Activated naive CD4-positive, alpha-beta T cell treated with Interleukin-2 at 50 U/mL for 16 hours (primary cell): ENCODE measurements at regions not wholly inside any gene's neighbourhood (a gene's known extent, or its start where the extent isn't known, plus 50 kb on each side); places are given as distances from the start of the nearest gene placed in this dataset.

Experiments
- DNase-seq: peaks from one replicate; pipeline ENCODE4 v3.0.0-alpha.2; 2020

DNA sequence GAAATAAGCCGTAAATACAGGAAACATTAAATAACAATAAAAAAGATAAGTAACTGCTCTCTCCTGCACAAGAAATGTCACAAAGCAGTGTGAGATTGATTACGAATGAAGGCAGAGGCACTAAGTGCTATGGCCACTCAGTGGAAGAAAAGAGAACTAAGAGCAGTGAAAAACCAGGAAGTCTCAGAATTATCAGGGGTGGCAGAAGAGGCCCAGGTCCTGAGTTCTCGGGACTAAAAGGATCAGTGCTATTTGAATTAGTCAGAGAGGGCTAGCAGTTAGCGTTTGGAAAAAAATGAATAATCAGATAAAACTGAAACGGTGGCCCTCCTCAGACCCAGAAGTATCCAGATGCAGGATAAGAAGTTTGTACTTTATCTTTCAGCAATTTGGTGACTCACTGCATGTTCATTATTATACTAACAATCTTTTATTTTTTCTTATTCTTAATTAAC is 367.1 kb downstream of the ZEB2 start:
- DNase-seq: no peak

GRCh38 chr2:144151851-144152250 is 368.1 kb downstream of the ZEB2 start:
- no peak for DNase-seq

GRCh38 chr2:144151405-144151804 is 368.5 kb downstream of the ZEB2 start:
- no peak for DNase-seq

DNA sequence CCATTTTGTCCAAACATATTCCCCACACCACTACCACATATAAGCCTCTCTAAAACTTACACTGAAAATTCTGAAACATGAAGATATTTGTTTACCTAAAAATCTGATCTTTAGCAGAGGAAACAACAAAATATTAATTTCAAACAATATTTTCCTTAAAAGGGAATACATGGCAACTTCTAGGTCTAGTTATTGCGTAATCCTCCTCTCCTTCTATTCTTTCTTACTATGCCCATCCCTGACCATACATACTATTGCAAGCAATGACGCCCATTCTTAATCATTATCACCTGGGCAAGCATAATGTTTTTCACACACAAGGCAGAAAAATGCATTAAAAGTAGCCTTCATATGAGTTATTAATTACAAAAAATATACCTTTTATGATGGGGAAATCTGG is 372.6 kb downstream of the ZEB2 start:
- DNase-seq: no peak

DNA sequence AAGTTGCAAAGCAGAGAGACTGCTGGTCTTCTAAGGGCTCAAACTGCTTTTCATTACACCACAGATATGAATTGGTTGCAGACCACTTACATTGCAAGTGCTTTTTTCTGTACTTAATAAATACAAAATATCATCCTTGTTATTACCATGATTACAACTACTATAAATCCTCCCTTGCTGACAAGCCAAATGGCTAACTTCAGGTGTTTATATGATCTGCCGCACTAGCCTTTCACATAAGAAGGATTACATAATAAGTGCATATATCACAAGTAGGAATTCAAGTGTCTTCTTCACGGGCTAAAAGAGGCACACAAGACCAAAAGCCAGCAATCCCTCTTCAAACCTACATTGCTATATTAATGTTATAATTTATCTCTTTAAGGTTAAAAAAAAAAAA is 373.0 kb downstream of the ZEB2 start:
- DNase-seq: no peak

DNA sequence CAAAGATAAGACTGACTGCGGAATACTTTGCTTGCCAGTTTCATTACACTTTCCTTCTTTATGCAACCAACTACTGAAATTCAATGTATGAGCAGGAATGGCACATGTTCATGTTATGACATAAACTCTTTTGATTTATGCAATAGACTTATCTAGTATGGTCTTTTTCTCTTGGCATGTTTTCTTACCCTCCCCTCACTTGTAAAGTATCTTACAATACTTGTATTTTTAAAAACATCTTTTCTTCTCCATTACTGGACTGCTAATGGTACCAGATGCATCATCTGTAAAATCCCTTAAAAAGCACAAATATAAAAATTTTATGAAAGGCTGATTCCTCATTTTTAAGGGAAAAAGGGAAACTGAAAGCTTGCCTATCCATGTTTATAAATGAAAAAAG is 373.8 kb downstream of the ZEB2 start:
- no peak for DNase-seq

DNA sequence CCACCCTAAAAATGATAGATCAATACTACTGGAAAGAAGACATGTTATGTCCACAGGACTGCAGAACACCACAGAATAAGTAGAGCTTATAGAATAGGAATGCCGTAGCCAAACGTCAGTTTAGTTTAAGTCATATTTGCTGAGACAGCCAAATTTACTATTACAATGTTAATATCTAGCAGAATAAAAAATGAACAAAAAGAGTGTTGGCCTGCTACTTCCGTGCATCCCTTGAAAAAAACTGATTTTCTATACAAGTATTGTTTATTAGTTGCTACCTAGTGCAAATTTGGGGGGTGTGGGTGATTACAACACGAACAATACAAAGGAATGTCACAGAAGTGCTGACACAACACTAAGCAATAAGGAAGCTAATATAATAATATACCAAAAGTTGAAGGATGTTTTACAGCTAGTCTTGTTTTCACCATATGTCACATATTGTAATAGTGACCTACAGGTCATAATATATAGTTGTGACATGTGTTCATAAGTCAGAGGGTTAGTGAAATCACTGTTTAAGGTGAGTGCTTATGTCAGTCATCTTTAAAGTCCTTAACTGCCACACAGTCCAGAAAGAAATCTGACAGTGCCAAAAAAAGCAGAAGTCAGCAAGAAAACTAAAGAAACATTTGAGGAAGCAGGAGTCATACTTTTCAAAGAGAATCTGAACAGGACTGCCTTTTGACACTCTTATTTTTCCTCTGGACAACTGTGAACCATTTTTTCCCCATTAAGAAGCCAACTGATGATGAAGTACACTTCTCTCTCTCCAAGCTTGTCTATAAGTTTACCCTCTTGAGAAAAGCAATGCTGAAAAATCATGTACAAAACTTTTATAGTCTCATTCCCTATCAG is 376.4 kb downstream of the ZEB2 start:
- no peak for DNase-seq

DNA sequence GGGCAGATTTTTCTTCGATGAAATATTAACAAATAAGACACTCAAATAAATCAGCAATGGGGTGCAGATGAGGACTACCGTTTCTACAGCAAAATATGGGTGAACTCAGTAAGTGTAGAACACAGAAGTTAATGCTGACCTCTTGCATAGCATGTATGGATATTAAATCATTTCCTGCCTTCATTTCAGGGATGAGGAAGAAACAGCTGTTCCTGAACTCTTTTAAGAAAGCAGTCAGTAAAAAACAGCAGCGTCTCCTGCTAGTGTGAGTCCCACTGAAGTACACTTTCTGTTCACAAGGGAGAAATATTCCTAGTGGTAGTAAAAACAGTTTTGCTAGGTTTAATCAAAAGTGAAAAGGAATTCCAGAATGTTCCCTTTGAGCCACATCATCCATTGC is 379.0 kb downstream of the ZEB2 start:
- DNase-seq: no peak

DNA sequence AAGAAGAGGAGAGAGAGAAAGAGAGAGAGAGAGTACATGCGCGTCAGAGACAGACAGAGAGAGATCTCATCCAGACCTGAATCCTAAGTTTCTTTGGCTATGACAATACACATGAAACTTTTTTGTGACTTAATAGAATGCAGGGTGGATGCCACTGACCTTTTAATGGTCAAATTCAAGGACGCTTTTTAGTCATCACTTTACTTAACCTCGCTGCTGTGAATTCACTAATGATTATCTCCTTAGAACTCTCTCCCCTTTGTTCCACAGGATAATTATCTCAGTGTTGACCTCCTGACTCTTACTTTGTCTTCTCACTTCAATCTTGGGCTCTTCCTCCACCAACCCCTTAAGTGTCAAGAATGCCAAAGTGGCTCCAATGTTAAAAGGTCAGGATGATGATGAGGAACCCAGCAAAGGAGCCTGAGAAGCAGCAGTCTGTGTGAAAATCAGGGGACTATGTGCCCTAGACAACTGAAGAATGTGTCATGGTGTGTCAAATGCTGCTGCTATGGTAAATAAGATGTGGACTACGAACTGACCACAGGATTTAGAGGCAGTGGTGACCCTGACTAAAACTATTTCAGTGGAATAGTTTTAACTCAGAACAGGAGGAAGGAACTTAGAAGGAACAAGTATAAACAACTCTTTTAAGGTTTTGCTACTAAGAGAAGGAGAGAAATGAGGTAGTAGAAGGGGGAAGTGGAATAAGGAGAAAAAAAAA is 382.1 kb downstream of the ZEB2 start:
- DNase-seq: no peak

DNA sequence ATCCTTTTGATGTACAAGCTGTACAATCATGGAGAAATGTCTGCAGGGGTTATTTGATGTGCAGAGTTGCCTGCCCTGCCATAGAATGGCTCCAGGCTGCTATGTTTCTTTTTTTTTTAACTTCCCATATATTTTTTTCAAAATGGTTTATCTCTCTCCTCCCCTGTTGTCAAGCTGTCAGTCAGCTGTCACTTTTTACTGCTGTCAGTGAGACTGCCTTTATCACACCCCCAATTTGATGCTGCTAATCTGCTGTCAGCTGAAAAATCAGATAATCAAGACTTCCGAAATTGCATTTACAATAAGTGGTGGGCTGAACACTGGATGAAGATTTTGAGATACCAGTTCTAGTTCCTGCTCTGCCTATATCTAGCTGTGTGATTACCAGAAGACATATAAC is 382.6 kb downstream of the ZEB2 start:
- no peak for DNase-seq

DNA sequence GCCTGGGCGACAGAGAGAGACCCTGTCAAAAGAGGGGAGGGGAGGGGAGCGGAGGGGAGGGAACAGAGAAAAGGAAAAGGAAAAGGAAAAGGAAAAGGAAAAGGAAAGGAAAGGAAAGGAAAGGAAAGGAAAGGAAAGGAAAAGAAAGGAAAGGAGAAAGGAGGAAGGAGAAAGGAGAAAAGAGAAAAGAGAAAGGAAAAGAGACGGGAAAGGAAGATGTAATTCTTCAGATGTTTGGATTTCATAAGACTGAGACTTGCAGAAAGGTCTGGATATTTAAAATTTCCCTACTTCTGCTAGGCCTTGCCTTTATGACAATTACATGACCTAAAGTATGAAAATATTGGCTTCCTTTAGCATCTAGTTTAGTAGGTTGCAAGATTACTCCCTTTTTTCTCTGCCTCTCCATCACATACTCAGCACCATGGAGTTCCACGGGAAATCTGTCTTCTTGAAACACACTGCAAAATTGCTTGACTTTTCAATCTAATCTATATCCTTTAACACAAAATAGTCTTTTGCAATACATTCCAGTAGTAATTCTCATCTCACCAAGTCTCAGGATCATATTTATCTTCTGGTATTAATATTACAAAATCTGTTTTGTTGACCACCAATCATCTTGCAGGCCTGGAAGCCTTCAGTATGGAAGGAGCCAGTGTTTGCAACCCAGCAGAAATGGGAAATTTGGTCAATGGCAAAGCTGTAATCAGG is 383.5 kb downstream of the ZEB2 start:
- DNase-seq: no peak

DNA sequence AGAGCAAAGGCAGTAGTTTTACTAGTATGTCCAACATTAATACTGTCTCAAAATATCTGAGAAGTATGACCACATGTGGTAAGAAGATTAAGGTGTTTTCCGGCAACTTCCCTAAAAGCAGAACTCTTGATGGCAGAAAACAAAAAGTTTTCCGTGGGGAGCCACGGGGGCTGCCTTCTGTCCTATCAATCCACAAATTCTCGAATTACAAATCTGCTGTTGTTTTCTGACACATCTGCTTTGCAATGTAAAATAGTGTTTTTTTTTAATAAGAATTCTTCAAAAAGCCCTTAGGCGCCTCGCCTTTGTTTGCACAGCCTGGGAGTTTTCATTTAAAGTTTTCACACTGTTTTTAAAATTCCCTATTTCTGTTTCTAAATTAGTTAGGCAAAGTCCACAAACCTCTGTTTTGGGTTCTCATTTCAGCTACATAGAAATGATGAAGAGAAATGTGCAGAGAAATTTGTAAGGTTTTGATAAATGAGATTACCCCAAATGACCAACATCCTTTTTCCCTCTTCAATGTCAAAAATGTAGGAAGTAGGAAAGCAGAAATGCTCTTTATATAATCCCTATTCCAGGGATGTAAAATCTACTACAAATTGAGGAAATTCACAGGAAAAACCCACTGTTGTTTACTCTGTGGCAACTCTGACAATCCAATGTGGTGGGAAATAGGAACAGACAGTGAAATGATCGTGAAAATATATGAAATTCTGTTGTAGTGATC is 385.8 kb downstream of the ZEB2 start:
- DNase-seq: no peak

GRCh38 chr2:144132357-144132756 is 387.6 kb downstream of the ZEB2 start:
- no peak for DNase-seq

DNA sequence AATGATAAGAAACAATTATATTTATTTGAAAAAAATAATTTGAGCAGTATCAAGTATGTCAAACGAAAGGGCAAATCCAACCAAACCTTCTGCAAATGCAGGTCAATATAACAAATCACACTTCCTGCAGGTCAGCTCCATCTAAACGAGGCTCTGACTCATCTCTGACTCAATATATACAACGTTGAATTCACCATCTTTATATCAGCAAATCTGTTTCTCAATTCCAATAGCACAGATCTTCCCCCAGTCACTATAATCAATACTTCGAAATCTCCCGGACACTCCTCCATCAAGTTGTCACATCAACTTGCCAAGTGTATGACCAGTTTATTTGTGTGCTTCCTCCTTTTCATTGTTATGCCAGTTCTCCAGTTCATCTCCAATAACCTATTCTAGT is 388.9 kb downstream of the ZEB2 start:
- no peak for DNase-seq

GRCh38 chr2:144130551-144130950 is 389.4 kb downstream of the ZEB2 start:
- no peak for DNase-seq

GRCh38 chr2:144128130-144128746 is 391.7 kb downstream of the ZEB2 start:
- no peak for DNase-seq

DNA sequence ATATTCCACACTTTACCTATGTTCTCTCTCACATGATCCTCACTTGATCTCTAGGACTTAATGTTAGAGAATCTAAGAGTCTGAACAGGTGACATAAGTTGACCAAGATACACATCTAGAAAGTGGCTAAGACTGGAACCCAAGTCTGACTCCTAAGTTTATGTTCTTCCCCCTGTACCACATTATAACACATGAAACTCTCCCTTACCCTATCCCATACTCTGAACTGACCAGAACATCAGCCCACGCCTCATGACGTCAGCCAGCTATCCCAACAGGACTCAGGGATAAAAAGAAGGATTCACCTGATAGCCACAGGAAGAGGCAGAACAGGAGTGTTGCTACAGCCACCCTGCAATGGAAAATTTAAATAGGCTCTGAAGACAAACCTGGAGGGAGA is 392.2 kb downstream of the ZEB2 start:
- DNase-seq: no peak

DNA sequence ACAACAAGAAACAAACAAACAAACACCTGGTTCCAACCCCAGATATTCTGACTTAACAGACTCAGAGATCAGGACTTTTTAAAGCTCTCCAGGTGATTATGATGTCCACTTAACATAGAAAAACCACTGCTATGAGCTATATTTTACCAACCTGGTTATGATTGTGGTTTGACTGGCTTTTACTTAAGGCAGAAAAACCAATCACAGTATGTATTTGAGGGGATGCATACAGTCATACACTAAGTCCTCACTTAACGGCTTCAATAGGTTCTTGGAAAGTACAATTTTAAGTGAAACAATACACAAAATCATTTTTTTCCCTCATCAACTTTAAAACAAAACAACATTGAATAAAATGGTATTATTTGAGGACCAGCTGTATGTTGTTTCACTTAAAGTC is 393.6 kb downstream of the ZEB2 start:
- DNase-seq: no peak

DNA sequence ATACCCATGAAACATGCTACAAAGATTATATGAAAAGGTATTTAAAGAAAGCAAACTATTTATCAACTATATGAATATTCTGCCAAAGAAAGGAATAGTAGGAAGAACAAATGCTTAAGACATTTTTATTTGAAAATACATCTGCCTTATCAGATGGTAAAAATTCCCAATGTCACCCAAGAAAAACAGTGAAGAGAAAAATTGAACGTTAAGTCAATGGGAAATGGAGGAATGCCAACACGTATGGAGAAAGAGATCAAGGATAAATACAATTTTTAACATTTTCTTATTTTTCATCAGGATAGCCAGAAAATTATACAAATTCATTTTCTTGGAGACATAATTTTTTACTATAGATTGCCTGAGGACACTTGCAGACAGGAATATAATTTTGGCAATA is 394.2 kb downstream of the ZEB2 start:
- no peak for DNase-seq

GRCh38 chr2:144124882-144125281 is 395.0 kb downstream of the ZEB2 start:
- no peak for DNase-seq

GRCh38 chr2:144120487-144120886 is 399.4 kb downstream of the ZEB2 start:
- no peak for DNase-seq

DNA sequence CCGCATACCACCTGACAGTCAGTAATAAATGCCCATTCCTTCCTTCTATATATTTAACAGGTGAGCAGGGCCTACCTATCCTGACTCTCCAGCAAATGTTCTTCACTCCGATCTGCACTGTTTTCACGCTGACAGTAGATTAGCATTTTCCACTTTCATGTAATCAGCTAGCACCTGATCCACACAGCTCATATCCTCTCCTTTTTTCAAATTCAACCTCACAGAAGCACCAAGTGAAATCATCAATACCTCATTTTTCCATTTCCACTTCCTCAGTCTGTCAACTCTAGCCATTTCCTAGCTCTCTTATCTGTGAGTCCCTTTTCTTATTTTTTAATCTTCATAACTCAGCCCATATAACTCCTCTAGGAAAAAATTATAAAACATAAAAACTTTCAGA is 402.8 kb downstream of the ZEB2 start:
- no peak for DNase-seq
